ENCODE measurements at regions not wholly inside any gene's neighbourhood (a gene's known extent, or its start where the extent isn't known, plus 50 kb on each side); places are given as distances from the start of the nearest gene placed in this dataset.
A peak's percentile ranks its signal among the peaks of the same experiment; 100 is the strongest.

- no peaks in the 10 kb centered on the region for H3K36me3 Mint-ChIP-seq
- no peaks in the 10 kb centered on the region for H3K9me3 Mint-ChIP-seq
- no peaks in the 10 kb centered on the region for H3K27me3 Mint-ChIP-seq
- H3K4me3 Mint-ChIP-seq, result no peak overlapping the region
- no peak overlapping the region for H3K27ac Mint-ChIP-seq
- no peaks in the 10 kb centered on the region for H3K4me1 Mint-ChIP-seq
- CTCF ChIA-PET, result no interaction called here
- DNase-seq, result no peak
These were observed 413.5 kb upstream of the GRIA3 start for GRCh38 chrX:122770581-122770980.

- Mint-ChIP-seq H3K36me3 (no peaks in the 10 kb centered on the region), H3K27ac (no peak overlapping the region), H3K9me3 (no peaks in the 10 kb centered on the region), H3K4me3 (no peak overlapping the region), H3K27me3 (no peaks in the 10 kb centered on the region), H3K4me1 (no peaks in the 10 kb centered on the region)
- no peak for DNase-seq
- CTCF ChIA-PET, result no interaction called here
These were observed 412.1 kb upstream of the GRIA3 start for GRCh38 chrX:122771933-122772332.

GRCh38 chrX:122777766-122778165 is 406.3 kb upstream of the GRIA3 start:
- CTCF ChIA-PET, result no interaction called here

GRCh38 chrX:122783918-122784317 is 400.2 kb upstream of the GRIA3 start:
- H3K4me3 Mint-ChIP-seq, result no peak overlapping the region
- no peak overlapping the region for H3K27ac Mint-ChIP-seq
- H3K36me3 Mint-ChIP-seq, result no peaks in the 10 kb centered on the region
- no peaks in the 10 kb centered on the region for H3K9me3 Mint-ChIP-seq
- CTCF ChIA-PET, result no interaction called here
- no peak for DNase-seq
- H3K4me1 Mint-ChIP-seq, result no peaks in the 10 kb centered on the region
- no peaks in the 10 kb centered on the region for H3K27me3 Mint-ChIP-seq

More at GRCh38 chrX:122777766-122778165, 406.3 kb upstream of the GRIA3 start:
- no peaks in the 10 kb centered on the region for H3K36me3 Mint-ChIP-seq
- no peaks in the 10 kb centered on the region for H3K4me1 Mint-ChIP-seq
- H3K4me3 Mint-ChIP-seq, result no peak overlapping the region
- DNase-seq, result no peak
- no peak overlapping the region for H3K27ac Mint-ChIP-seq
- no peaks in the 10 kb centered on the region for H3K27me3 Mint-ChIP-seq
- no peaks in the 10 kb centered on the region for H3K9me3 Mint-ChIP-seq

GRCh38 chrX:122787231-122787630 is 396.8 kb upstream of the GRIA3 start:
- Mint-ChIP-seq H3K36me3 (no peaks in the 10 kb centered on the region), H3K27ac (no peak overlapping the region), H3K4me1 (no peaks in the 10 kb centered on the region), H3K27me3 (no peaks in the 10 kb centered on the region), H3K4me3 (no peak overlapping the region), H3K9me3 (no peaks in the 10 kb centered on the region)
- CTCF ChIA-PET, result no interaction called here
- DNase-seq, result no peak

GRCh38 chrX:122788216-122788615 is 395.9 kb upstream of the GRIA3 start:
- Mint-ChIP-seq H3K36me3 (no peaks in the 10 kb centered on the region), H3K27me3 (no peaks in the 10 kb centered on the region), H3K9me3 (no peaks in the 10 kb centered on the region), H3K27ac (no peak overlapping the region), H3K4me3 (no peak overlapping the region), H3K4me1 (no peaks in the 10 kb centered on the region)
- CTCF ChIA-PET, result no interaction called here
- no peak for DNase-seq

GRCh38 chrX:122790376-122791095 is 393.5 kb upstream of the GRIA3 start:
- Mint-ChIP-seq H3K4me1 (no peaks in the 10 kb centered on the region), H3K9me3 (no peaks in the 10 kb centered on the region), H3K36me3 (no peaks in the 10 kb centered on the region), H3K27ac (no peak overlapping the region), H3K4me3 (no peak overlapping the region), H3K27me3 (no peaks in the 10 kb centered on the region)
- CTCF ChIA-PET, result no interaction called here
- DNase-seq, result no peak

GRCh38 chrX:122813876-122814275 is 370.2 kb upstream of the GRIA3 start:
- DNase-seq, result no peak
- Mint-ChIP-seq H3K27me3 (no peaks in the 10 kb centered on the region), H3K27ac (no peak overlapping the region)

GRCh38 chrX:122816288-122816687 is 367.8 kb upstream of the GRIA3 start:
- H3K4me1 Mint-ChIP-seq, result no peaks in the 10 kb centered on the region
- CTCF ChIA-PET, result no interaction called here

More at GRCh38 chrX:122813876-122814275, 370.2 kb upstream of the GRIA3 start:
- Mint-ChIP-seq H3K4me1 (no peaks in the 10 kb centered on the region), H3K36me3 (no peaks in the 10 kb centered on the region), H3K4me3 (no peak overlapping the region), H3K9me3 (no peaks in the 10 kb centered on the region)
- CTCF ChIA-PET, result no interaction called here

GRCh38 chrX:122817321-122817955 is 366.6 kb upstream of the GRIA3 start:
- Mint-ChIP-seq H3K9me3 (peaks cover 8% of the 10 kb centered on the region), H3K27me3 (no peaks in the 10 kb centered on the region), H3K36me3 (no peaks in the 10 kb centered on the region), H3K27ac (no peak overlapping the region), H3K4me1 (no peaks in the 10 kb centered on the region), H3K4me3 (no peak overlapping the region)
- CTCF ChIA-PET, result no interaction called here
- no peak for DNase-seq

More at GRCh38 chrX:122816288-122816687, 367.8 kb upstream of the GRIA3 start:
- no peaks in the 10 kb centered on the region for H3K27me3 Mint-ChIP-seq
- H3K9me3 Mint-ChIP-seq, result peaks cover 8% of the 10 kb centered on the region
- H3K27ac Mint-ChIP-seq, result no peak overlapping the region
- H3K36me3 Mint-ChIP-seq, result no peaks in the 10 kb centered on the region
- peak; percentile 19 for DNase-seq
- no peak overlapping the region for H3K4me3 Mint-ChIP-seq

- no peak for DNase-seq
- H3K9me3 Mint-ChIP-seq, result peaks cover 8% of the 10 kb centered on the region
- H3K4me3 Mint-ChIP-seq, result no peak overlapping the region
- no peaks in the 10 kb centered on the region for H3K27me3 Mint-ChIP-seq
- no peaks in the 10 kb centered on the region for H3K4me1 Mint-ChIP-seq
- CTCF ChIA-PET, result no interaction called here
- H3K27ac Mint-ChIP-seq, result no peak overlapping the region
- H3K36me3 Mint-ChIP-seq, result no peaks in the 10 kb centered on the region
These were observed 366.0 kb upstream of the GRIA3 start for GRCh38 chrX:122818068-122818467.

- no peaks in the 10 kb centered on the region for H3K36me3 Mint-ChIP-seq
- no peaks in the 10 kb centered on the region for H3K4me1 Mint-ChIP-seq
- no peak overlapping the region for H3K27ac Mint-ChIP-seq
- H3K4me3 Mint-ChIP-seq, result no peak overlapping the region
- DNase-seq, result no peak
- no peaks in the 10 kb centered on the region for H3K27me3 Mint-ChIP-seq
- CTCF ChIA-PET, result no interaction called here
- no peaks in the 10 kb centered on the region for H3K9me3 Mint-ChIP-seq
These were observed 350.8 kb upstream of the GRIA3 start for GRCh38 chrX:122833230-122833629.

GRCh38 chrX:122835886-122836285 is 348.2 kb upstream of the GRIA3 start:
- no peaks in the 10 kb centered on the region for H3K9me3 Mint-ChIP-seq
- no peaks in the 10 kb centered on the region for H3K36me3 Mint-ChIP-seq
- no peak overlapping the region for H3K4me3 Mint-ChIP-seq
- CTCF ChIA-PET, result no interaction called here
- no peak overlapping the region for H3K27ac Mint-ChIP-seq
- H3K27me3 Mint-ChIP-seq, result no peaks in the 10 kb centered on the region
- H3K4me1 Mint-ChIP-seq, result no peaks in the 10 kb centered on the region
- no peak for DNase-seq

GRCh38 chrX:122850326-122850725 is 333.8 kb upstream of the GRIA3 start:
- H3K36me3 Mint-ChIP-seq, result no peaks in the 10 kb centered on the region
- H3K27ac Mint-ChIP-seq, result no peak overlapping the region
- no peak overlapping the region for H3K4me3 Mint-ChIP-seq
- CTCF ChIA-PET, result no interaction called here
- H3K27me3 Mint-ChIP-seq, result no peaks in the 10 kb centered on the region
- H3K4me1 Mint-ChIP-seq, result no peaks in the 10 kb centered on the region
- H3K9me3 Mint-ChIP-seq, result no peaks in the 10 kb centered on the region
- no peak for DNase-seq

GRCh38 chrX:122856205-122856604 is 327.9 kb upstream of the GRIA3 start:
- no peak for DNase-seq
- H3K4me1 Mint-ChIP-seq, result no peaks in the 10 kb centered on the region
- CTCF ChIA-PET, result no interaction called here
- no peak overlapping the region for H3K4me3 Mint-ChIP-seq
- no peak overlapping the region for H3K27ac Mint-ChIP-seq
- no peaks in the 10 kb centered on the region for H3K36me3 Mint-ChIP-seq
- no peaks in the 10 kb centered on the region for H3K27me3 Mint-ChIP-seq
- no peaks in the 10 kb centered on the region for H3K9me3 Mint-ChIP-seq
